HG03460 (cell line): ENCODE measurements at regions not wholly inside any gene's neighbourhood (a gene's known extent, or its start where the extent isn't known, plus 50 kb on each side); places are given as distances from the start of the nearest gene placed in this dataset.

Source experiments
- ATAC-seq: cut with Tn5 transposase; IDR thresholded peaks from one replicate; pipeline ENCODE4 v1.9.1; 2021; ENCODE audit not compliant: unreplicated experiment

- ATAC-seq, result no peak
Observed at GRCh38 chr21:17455451-17455850, 57.4 kb upstream of the CXADR start.

GRCh38 chr21:17458279-17458678 lies 54.6 kb upstream of the CXADR start:
- no peak for ATAC-seq

GRCh38 chr21:17460094-17460493 lies 52.7 kb upstream of the CXADR start:
- no peak for ATAC-seq

GRCh38 chr21:17461014-17461413 lies 51.8 kb upstream of the CXADR start:
- ATAC-seq, result no peak

- ATAC-seq, result no peak
Observed at GRCh38 chr21:17461582-17461981, 51.3 kb upstream of the CXADR start.

- ATAC-seq, result no peak
Observed at GRCh38 chr21:17462276-17462981, 50.4 kb upstream of the CXADR start.
